Lung (tissue), 11 donors: ENCODE measurements at regions not wholly inside any gene's neighbourhood (a gene's known extent, or its start where the extent isn't known, plus 50 kb on each side); places are given as distances from the start of the nearest gene placed in this dataset.
A peak's percentile ranks its signal among the peaks of the same experiment; 100 is the strongest.

Experiments
- ATAC-seq: fragments of 200-7000 bp; cut with Tn5 transposase; one replicate; pipeline ENCODE4 v1.9.1; 2020; ENCODE audit warnings: moderate number of reproducible peaks; ENCODE audit not compliant: insufficient read depth, low FRiP score
- DNase-seq, 3 donors: peaks; one replicate each; pipeline ENCODE4 v3.0.0-alpha.2; 2013 to 2017
- H3K27ac ChIP-seq, 2 donors: one replicate each; pipeline ENCODE4 v1.5.1; 2013; ENCODE audit warnings: mild to moderate bottlenecking in 2 of 2, moderate library complexity in 2 of 2, control low read depth in 1 of 2, inconsistent platforms in 1 of 2, low read depth in 1 of 2, low read length in 1 of 2
- H3K27me3 ChIP-seq, 3 donors: one replicate each; pipeline ENCODE4 v1.5.1; 2013; ENCODE audit warnings: low read length in 2 of 3; ENCODE audit not compliant: control insufficient read depth in 3 of 3, insufficient read depth in 3 of 3
- H3K36me3 ChIP-seq, 4 donors: one replicate each; pipeline ENCODE4 v1.5.1; 2013; ENCODE audit warnings: low read length in 4 of 4, mild to moderate bottlenecking in 1 of 4, moderate library complexity in 1 of 4; ENCODE audit not compliant: control insufficient read depth in 4 of 4, insufficient read depth in 4 of 4
- H3K4me1 ChIP-seq, 5 donors: one replicate each; pipeline ENCODE4 v1.5.1; 2013; ENCODE audit warnings: low read length in 5 of 5, mild to moderate bottlenecking in 2 of 5, moderate library complexity in 1 of 5; ENCODE audit not compliant: control insufficient read depth in 5 of 5, insufficient read depth in 5 of 5
- H3K4me3 ChIP-seq: one replicate; pipeline ENCODE4 v1.5.1; 2013; ENCODE audit warnings: mild to moderate bottlenecking, control low read depth, moderate library complexity
- H3K9ac ChIP-seq, 2 donors: one replicate each; pipeline ENCODE4 v1.5.1; 2013; ENCODE audit warnings: low read length in 2 of 2, control low read depth in 1 of 2; ENCODE audit not compliant: insufficient read depth in 1 of 2
- H3K9me3 ChIP-seq, 4 donors: one replicate each; pipeline ENCODE4 v1.5.1; 2013; ENCODE audit warnings: low read length in 3 of 4, mild to moderate bottlenecking in 1 of 4, moderate library complexity in 1 of 4; ENCODE audit not compliant: control insufficient read depth in 4 of 4, insufficient read depth in 3 of 4
- WGBS, 2 donors: extraction: QIAGEN DNeasy Blood & Tissue Kit; methylation state at CpG; one replicate each; pipeline ENCODE4 v1.1.7; 2013; 5-methylcytosine and 5-hydroxymethylcytosine counted together
- TF ChIP-seq, protein P1 (sequence below): IDR thresholded peaks from 2 replicates; pipeline ENCODE4 v1.5.1; 2012; ENCODE audit warnings: mild to moderate bottlenecking; ENCODE audit errors: control extremely low read depth, extremely low read depth
- donor health status: control.
- donor health status: control.
- donor health status: Bipolar disorder and iron deficiency.
- donor health status: healthy.
- donor health status: DM: yes; HTN: yes; CAD: no.

DNA sequence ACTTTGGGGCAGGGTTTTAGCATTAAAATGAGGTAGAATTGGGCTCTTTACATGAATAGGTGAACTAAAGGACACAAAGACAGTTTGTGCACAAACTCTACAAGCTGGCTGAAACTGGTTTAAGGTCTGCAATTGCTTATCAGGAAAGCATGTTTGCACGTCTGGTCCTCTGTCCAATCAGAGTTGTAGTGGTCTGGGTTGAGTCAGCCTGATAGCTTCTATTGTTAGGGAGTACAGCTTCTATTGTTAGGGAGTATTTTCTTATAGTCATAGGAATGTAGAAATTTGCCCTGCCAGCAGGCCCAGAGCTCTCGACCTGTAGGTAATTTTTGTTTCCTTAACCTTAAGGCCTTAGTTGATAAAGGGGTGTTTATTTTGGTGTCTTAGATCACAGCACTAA lies 1422.4 kb downstream of the LRRC4C start:
- Histone ChIP-seq H3K4me3 (no peak overlapping the region), H3K9me3 (no peaks in the 10 kb centered on the region), H3K27ac (no peak overlapping the region), H3K4me1 (no peaks in the 10 kb centered on the region), H3K27me3 (no peaks in the 10 kb centered on the region), H3K9ac (no peak overlapping the region), H3K36me3 (no peaks in the 10 kb centered on the region)
- DNase-seq (peak in 1 of 3 donors; percentile 17), ATAC-seq (no peak)
- TF ChIP-seq, protein P1, sequence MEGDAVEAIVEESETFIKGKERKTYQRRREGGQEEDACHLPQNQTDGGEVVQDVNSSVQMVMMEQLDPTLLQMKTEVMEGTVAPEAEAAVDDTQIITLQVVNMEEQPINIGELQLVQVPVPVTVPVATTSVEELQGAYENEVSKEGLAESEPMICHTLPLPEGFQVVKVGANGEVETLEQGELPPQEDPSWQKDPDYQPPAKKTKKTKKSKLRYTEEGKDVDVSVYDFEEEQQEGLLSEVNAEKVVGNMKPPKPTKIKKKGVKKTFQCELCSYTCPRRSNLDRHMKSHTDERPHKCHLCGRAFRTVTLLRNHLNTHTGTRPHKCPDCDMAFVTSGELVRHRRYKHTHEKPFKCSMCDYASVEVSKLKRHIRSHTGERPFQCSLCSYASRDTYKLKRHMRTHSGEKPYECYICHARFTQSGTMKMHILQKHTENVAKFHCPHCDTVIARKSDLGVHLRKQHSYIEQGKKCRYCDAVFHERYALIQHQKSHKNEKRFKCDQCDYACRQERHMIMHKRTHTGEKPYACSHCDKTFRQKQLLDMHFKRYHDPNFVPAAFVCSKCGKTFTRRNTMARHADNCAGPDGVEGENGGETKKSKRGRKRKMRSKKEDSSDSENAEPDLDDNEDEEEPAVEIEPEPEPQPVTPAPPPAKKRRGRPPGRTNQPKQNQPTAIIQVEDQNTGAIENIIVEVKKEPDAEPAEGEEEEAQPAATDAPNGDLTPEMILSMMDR, result no peak
- 59 to 66% methylated on average over 2 of the region's 2 CpGs for WGBS, 2 donors

DNA sequence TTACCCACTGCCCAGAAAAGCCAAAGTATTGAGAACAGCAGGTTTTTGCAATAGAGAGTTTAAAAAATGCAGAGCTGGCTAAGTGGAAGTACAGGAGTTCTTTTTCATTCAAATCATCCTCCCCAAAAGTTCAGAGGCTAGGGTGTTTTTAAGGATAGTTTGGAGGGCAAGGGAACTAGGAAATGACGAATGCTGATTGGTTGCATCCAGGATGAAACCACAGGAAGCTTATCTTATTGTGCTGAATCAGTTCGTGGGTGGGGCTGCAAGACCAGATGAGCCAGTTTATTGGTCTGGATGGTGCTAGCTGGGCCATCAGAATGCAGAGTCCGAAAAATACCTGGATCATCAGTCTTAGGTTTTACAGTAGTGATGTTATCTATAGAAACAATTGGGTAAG lies 1427.1 kb downstream of the LRRC4C start:
- ATAC-seq, result no peak
- WGBS, 2 donors, result 66 to 78% methylated on average over 3 of the region's 3 CpGs

DNA sequence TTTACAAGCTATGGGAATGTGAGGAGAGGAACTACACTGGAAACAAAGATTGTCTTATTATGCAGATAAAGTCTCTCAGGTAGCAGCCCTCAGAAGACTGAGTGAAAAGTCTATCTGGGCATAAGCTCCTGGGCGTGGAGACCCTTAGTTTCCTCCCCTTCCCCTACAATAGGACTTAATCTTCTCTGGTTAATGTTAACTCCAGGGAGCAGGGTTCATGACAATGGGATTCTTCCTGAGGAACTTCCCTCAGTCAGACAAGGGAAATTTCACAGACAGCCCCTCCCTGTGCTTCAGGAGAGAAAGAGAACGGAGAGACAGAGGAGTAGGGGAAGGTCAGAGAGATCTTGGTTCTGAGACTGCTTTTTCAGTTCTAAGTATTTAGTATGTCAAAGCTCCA lies 1428.6 kb downstream of the LRRC4C start:
- H3K4me3 ChIP-seq, result no peak overlapping the region
- H3K36me3 ChIP-seq, result no peaks in the 10 kb centered on the region
- TF ChIP-seq, protein P1, result no peak
- no peaks in the 10 kb centered on the region for H3K27me3 ChIP-seq
- ATAC-seq (no peak), DNase-seq (no peak)
- H3K9ac ChIP-seq, result no peak overlapping the region
- H3K27ac ChIP-seq, result no peak overlapping the region
- H3K4me1 ChIP-seq, result no peaks in the 10 kb centered on the region
- WGBS, 2 donors, result 61 to 67% methylated on average over 2 of the region's 2 CpGs
- no peaks in the 10 kb centered on the region for H3K9me3 ChIP-seq

More for the DNA sequence above, 1427.1 kb downstream of the LRRC4C start:
- Histone ChIP-seq H3K9me3 (no peaks in the 10 kb centered on the region), H3K36me3 (no peaks in the 10 kb centered on the region), H3K27ac (no peak overlapping the region), H3K4me3 (no peak overlapping the region), H3K9ac (no peak overlapping the region), H3K4me1 (no peaks in the 10 kb centered on the region), H3K27me3 (no peaks in the 10 kb centered on the region)
- TF ChIP-seq, protein P1, result no peak
- no peak for DNase-seq

DNA sequence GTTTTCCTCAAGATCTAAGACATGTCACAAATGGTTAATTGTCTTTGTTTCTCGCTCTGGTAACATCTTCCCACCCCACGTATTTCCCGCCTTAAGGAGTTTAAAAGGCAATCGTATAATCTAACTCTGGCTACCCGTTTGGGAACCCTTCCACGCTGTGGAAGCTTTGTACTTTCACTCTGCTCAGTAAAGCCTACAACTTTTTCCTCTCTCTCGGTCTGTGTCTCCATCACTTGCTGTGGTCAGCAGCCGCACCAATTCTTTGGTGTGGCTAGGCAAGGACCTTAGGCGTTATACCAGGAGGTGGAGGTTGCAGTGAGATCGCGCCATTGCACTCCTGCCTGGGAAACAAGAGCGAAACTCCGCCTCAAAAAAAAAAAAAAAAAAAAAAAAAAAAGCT lies 1430.1 kb downstream of the LRRC4C start:
- ATAC-seq (no peak), DNase-seq (peak in 1 of 3 donors; percentile 11)
- Histone ChIP-seq H3K4me3 (no peak overlapping the region), H3K9ac (no peak overlapping the region), H3K9me3 (no peaks in the 10 kb centered on the region), H3K27ac (no peak overlapping the region), H3K27me3 (no peaks in the 10 kb centered on the region), H3K36me3 (no peaks in the 10 kb centered on the region), H3K4me1 (no peaks in the 10 kb centered on the region)
- WGBS, 2 donors, result 77 to 86% methylated on average over 13 of the region's 13 CpGs
- TF ChIP-seq, protein P1, result no peak
